Liver (tissue), 8 donors: ENCODE measurements at regions not wholly inside any gene's neighbourhood (a gene's known extent, or its start where the extent isn't known, plus 50 kb on each side); places are given as distances from the start of the nearest gene placed in this dataset.

Source experiments
- DNase-seq: peaks from one replicate; pipeline ENCODE4 v3.0.0-alpha.2; 2017; ENCODE audit warnings: low spot score
- H3K27ac ChIP-seq, 2 donors: one replicate each; pipeline ENCODE4 v1.7.0; 2013; ENCODE audit warnings: inconsistent platforms in 2 of 2, low read length in 2 of 2, control low read depth in 1 of 2, low read depth in 1 of 2, mild to moderate bottlenecking in 1 of 2
- H3K27me3 ChIP-seq, 4 donors: one replicate each; pipeline versions ENCODE4 v1.6.1 to v1.7.0; 2013; ENCODE audit warnings: low read length in 3 of 4, inconsistent platforms in 1 of 4, mild to moderate bottlenecking in 1 of 4, moderate library complexity in 1 of 4; ENCODE audit not compliant: control insufficient read depth in 4 of 4, insufficient read depth in 4 of 4
- H3K36me3 ChIP-seq, 4 donors: one replicate each; pipeline versions ENCODE4 v1.6.1 to v1.7.0; 2013; ENCODE audit warnings: low read length in 3 of 4, mild to moderate bottlenecking in 3 of 4, low read depth in 1 of 4, moderate library complexity in 1 of 4; ENCODE audit not compliant: control insufficient read depth in 4 of 4, insufficient read depth in 3 of 4
- H3K4me1 ChIP-seq, 4 donors: one replicate each; pipeline versions ENCODE4 v1.6.1 to v1.7.0; 2013; ENCODE audit warnings: low read length in 3 of 4, mild to moderate bottlenecking in 3 of 4, moderate library complexity in 1 of 4; ENCODE audit not compliant: control insufficient read depth in 4 of 4, insufficient read depth in 4 of 4
- H3K4me3 ChIP-seq, 3 donors: one replicate each; pipeline versions ENCODE4 v1.6.1 to v1.7.0; 2013; ENCODE audit warnings: low read length in 3 of 3, control low read depth in 1 of 3, low read depth in 1 of 3, mild to moderate bottlenecking in 1 of 3
- H3K9ac ChIP-seq, 2 donors: one replicate each; pipeline ENCODE4 v1.7.0; 2013; ENCODE audit warnings: low read length in 2 of 2, mild to moderate bottlenecking in 2 of 2, moderate library complexity in 2 of 2, control low read depth in 1 of 2, low read depth in 1 of 2
- H3K9me3 ChIP-seq, 4 donors: one replicate each; pipeline versions ENCODE4 v1.6.1 to v1.7.0; 2013; ENCODE audit warnings: low read length in 3 of 4; ENCODE audit not compliant: control insufficient read depth in 4 of 4
- ATF3 ChIP-seq: IDR thresholded peaks from 2 replicates; pipeline ENCODE4 v1.6.1; 2016; ENCODE audit warnings: antibody characterized with exemption
- CTCF ChIP-seq: fragments of 150-350 bp; IDR thresholded peaks from 2 replicates; pipeline ENCODE4 v1.5.1; 2017; ENCODE audit warnings: improper control_type of control experiment, low read depth, low read length; ENCODE audit not compliant: missing input control
- EGR1 ChIP-seq, 2 donors: IDR thresholded peaks; 2 replicates each; pipeline ENCODE4 v1.6.1; 2016 to 2018; ENCODE audit warnings: antibody characterized with exemption in 2 of 2, low read depth in 2 of 2
- FOXA1 ChIP-seq: IDR thresholded peaks from 2 replicates; pipeline ENCODE4 v1.6.1; 2016; ENCODE audit warnings: antibody characterized with exemption
- FOXA2 ChIP-seq: IDR thresholded peaks from 2 replicates; pipeline ENCODE4 v1.6.1; 2016; ENCODE audit warnings: antibody characterized with exemption
- GABPA ChIP-seq, 2 donors: IDR thresholded peaks in 1 of 2; conservative IDR thresholded peaks in 1 of 2; 2 replicates each; pipeline ENCODE4 v1.6.1; 2016; ENCODE audit warnings: antibody characterized with exemption in 2 of 2, mild to moderate bottlenecking in 1 of 2, moderate library complexity in 1 of 2
- HNF4A ChIP-seq, 2 donors: conservative IDR thresholded peaks; 2 replicates each; pipeline ENCODE4 v1.6.1; 2016; ENCODE audit warnings: antibody characterized with exemption in 2 of 2, mild to moderate bottlenecking in 2 of 2
- HNF4G ChIP-seq: IDR thresholded peaks from 2 replicates; pipeline ENCODE4 v1.6.1; 2016; ENCODE audit warnings: antibody characterized with exemption
- JUND ChIP-seq, 2 donors: IDR thresholded peaks; 2 replicates each; pipeline ENCODE4 v1.6.1; 2016; ENCODE audit warnings: antibody characterized with exemption in 2 of 2
- MAX ChIP-seq: IDR thresholded peaks from 2 replicates; pipeline ENCODE4 v1.6.1; 2016; ENCODE audit warnings: antibody characterized with exemption
- NR2F2 ChIP-seq: IDR thresholded peaks from 2 replicates; pipeline ENCODE4 v1.6.1; 2016; ENCODE audit warnings: antibody characterized with exemption
- RAD21 ChIP-seq, 2 donors: IDR thresholded peaks; 2 replicates each; pipeline ENCODE4 v1.6.1; 2016; ENCODE audit warnings: antibody characterized with exemption in 2 of 2, mild to moderate bottlenecking in 2 of 2
- REST ChIP-seq: IDR thresholded peaks from 2 replicates; pipeline ENCODE4 v1.6.1; 2016; ENCODE audit warnings: antibody characterized with exemption, mild to moderate bottlenecking
- RXRA ChIP-seq, 2 donors: IDR thresholded peaks; 2 replicates each; pipeline ENCODE4 v1.6.1; 2017 to 2018; ENCODE audit warnings: antibody characterized with exemption in 2 of 2, mild to moderate bottlenecking in 1 of 2
- SP1 ChIP-seq: IDR thresholded peaks from 2 replicates; pipeline ENCODE4 v1.6.1; 2018; ENCODE audit warnings: antibody characterized with exemption, mild to moderate bottlenecking
- TAF1 ChIP-seq: conservative IDR thresholded peaks from 2 replicates; pipeline ENCODE4 v1.6.1; 2016; ENCODE audit warnings: antibody characterized with exemption, mild to moderate bottlenecking
- YY1 ChIP-seq: IDR thresholded peaks from 2 replicates; pipeline ENCODE4 v1.6.1; 2016; ENCODE audit warnings: antibody characterized with exemption, mild to moderate bottlenecking
- ZBTB33 ChIP-seq: IDR thresholded peaks from 2 replicates; pipeline ENCODE4 v1.6.1; 2016; ENCODE audit warnings: antibody characterized with exemption
- WGBS: extraction: QIAGEN DNeasy Blood & Tissue Kit; methylation state at CpG from one replicate; pipeline ENCODE4 v1.1.7; 2013; 5-methylcytosine and 5-hydroxymethylcytosine counted together
- donor health status: healthy.
- donor health status: healthy.
- donor health status: healthy.
- donor health status: healthy.
- donor health status: healthy.

GRCh38 chr10:130627346-130628045 is 491.3 kb downstream of the GLRX3 start:
- no peak overlapping the region for H3K4me3 ChIP-seq
- no peak for DNase-seq
- H3K9me3 ChIP-seq = peaks cover 0 to 2% (median under 1%) of the 10 kb centered on the region in 4 donors

More at GRCh38 chr10:130627346-130628045, 491.3 kb downstream of the GLRX3 start:
- Histone ChIP-seq H3K27me3 (peaks cover 0 to 2% (median 0%) of the 10 kb centered on the region in 4 donors), H3K9ac (no peak overlapping the region), H3K36me3 (no peaks in the 10 kb centered on the region), H3K4me1 (no peaks in the 10 kb centered on the region), H3K27ac (no peak overlapping the region)
- WGBS = 62% methylated on average over 3 of the region's 3 CpGs
- TF ChIP-seq GABPA (IDR thresholded peaks at IDR 0.05 in 1 of 2, conservative IDR thresholded peaks at IDR 0.05 in 1 of 2) (no peak), FOXA2 (no peak), HNF4G (no peak), FOXA1 (no peak), EGR1 (IDR thresholded peaks at IDR 0.05; ENCODE audit: low read depth in 2 of 2) (no peak), JUND (IDR thresholded peaks at IDR 0.05) (no peak), HNF4A (conservative IDR thresholded peaks at IDR 0.05) (no peak), ATF3 (no peak), SP1 (no peak), TAF1 (no peak), MAX (no peak), ZBTB33 (no peak), YY1 (no peak), NR2F2 (no peak), RXRA (IDR thresholded peaks at IDR 0.05) (no peak), CTCF (no peak), REST (no peak), RAD21 (IDR thresholded peaks at IDR 0.05) (no peak)
